NCI-H526 treated with DMSO at 0.1 percent for 48 hours (cell line): ENCODE measurements at regions not wholly inside any gene's neighbourhood (a gene's known extent, or its start where the extent isn't known, plus 50 kb on each side); places are given as distances from the start of the nearest gene placed in this dataset.

ENCODE experiments used
- DNase-seq: peaks from one replicate; lab custom pipeline; 2025; lab: John Stamatoyannopoulos, UW

DNA sequence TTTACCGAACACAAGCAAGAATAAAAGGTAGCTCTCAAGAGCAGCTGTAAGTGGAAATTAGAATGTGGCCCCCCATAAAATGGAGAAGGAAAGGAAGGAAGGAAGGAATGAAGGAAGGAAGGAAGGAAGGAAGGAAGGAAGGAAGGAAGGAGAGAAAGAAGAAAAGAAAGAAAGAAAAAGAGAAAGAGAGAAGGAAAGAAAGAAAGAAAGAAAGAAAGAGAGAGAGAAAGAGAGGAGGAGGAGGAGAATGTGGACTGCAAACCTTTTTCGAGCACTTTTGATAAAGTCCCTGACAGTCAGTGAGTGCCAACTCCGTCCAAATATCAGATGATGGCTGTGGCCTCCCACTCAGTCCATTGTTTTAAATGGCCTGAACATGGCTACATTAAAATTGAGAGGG is 53.8 kb upstream of the SNX2 start:
- no peak for DNase-seq

GRCh38 chr5:122722341-122722740 is 52.5 kb upstream of the SNX2 start:
- no peak for DNase-seq

DNA sequence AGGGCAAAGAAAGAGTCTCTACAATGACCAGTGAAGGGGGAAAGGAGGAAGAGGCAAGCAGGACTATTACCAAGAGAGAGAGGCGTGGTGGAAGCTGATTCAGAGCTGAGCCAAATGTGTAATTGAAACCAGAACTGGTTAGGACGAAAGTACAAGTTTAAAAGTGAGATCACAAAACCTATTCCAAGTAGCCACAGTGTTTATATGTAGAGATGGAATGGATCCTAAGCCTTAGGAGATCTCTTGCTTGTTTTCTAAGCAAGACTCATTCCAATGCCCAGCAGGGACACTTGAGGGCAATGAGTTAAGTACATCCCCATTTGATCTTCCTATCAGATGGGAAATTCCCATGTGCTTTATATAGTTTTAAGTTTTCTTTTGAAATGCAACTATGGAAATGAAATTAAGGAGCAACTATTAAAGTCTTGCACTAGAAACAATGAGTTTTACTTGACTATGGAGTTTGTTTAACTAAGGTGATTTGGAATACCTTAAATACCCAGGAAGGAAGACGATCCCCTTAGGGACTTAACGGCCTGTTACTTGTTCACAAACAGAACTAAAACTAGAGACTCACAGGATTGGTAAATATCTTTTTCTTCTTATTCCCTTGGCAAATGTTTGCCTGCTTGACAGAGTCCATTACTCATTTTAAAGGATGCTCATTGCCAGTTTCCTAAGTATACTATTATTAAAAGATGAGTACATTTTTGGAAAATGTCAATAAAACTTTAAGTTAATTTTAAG is 51.1 kb upstream of the SNX2 start:
- no peak for DNase-seq
